ENCODE measurements at regions not wholly inside any gene's neighbourhood (a gene's known extent, or its start where the extent isn't known, plus 50 kb on each side); places are given as distances from the start of the nearest gene placed in this dataset.
A peak's percentile ranks its signal among the peaks of the same experiment; 100 is the strongest.

- Histone ChIP-seq H3K9ac (ENCODE audit: low read depth in 1 of 2, low read length in 2 of 2) (no peak overlapping the region), H3K4me1 (ENCODE audit: control insufficient read depth in 4 of 4, insufficient read depth in 4 of 4, low read length in 3 of 4) (peaks cover 0 to 4% (median 1%) of the 10 kb centered on the region in 4 donors), H3K4me3 (ENCODE audit: low read depth in 1 of 3, low read length in 3 of 3) (no peak overlapping the region), H3K36me3 (ENCODE audit: control insufficient read depth in 4 of 4, insufficient read depth in 3 of 4, low read depth in 1 of 4, low read length in 3 of 4) (no peaks in the 10 kb centered on the region), H3K9me3 (ENCODE audit: control insufficient read depth in 4 of 4, low read length in 3 of 4) (no peaks in the 10 kb centered on the region), H3K27me3 (ENCODE audit: control insufficient read depth in 4 of 4, insufficient read depth in 4 of 4, low read length in 3 of 4) (peaks cover 0 to 5% (median 1%) of the 10 kb centered on the region in 4 donors), H3K27ac (ENCODE audit: low read depth in 1 of 2, low read length in 2 of 2) (no peak overlapping the region)
- DNase-seq (ENCODE audit: low spot score) = no peak
- 87% methylated on average over 1 of the region's 1 CpG for WGBS
- no peak for TF ChIP-seq HNF4A (conservative IDR thresholded peaks at IDR 0.05)
- no peak for TF ChIP-seq CTCF (IDR thresholded peaks at IDR 0.05; ENCODE audit: low read depth, low read length, missing input control)
- TF ChIP-seq EGR1 (IDR thresholded peaks at IDR 0.05; ENCODE audit: low read depth in 2 of 2) = no peak
- TF ChIP-seq SP1 (IDR thresholded peaks at IDR 0.05) = no peak
- TF ChIP-seq HNF4G (IDR thresholded peaks at IDR 0.05) = no peak
- no peak for TF ChIP-seq FOXA2 (IDR thresholded peaks at IDR 0.05)
- no peak for TF ChIP-seq YY1 (IDR thresholded peaks at IDR 0.05)
- no peak for TF ChIP-seq GABPA (IDR thresholded peaks at IDR 0.05 in 1 of 2, conservative IDR thresholded peaks at IDR 0.05 in 1 of 2)
Observed at GRCh38 chr2:7419186-7419585, 502.0 kb downstream of the RNF144A start.

- 36% methylated on average over 1 of the region's 1 CpG for WGBS
- no peak for TF ChIP-seq REST (IDR thresholded peaks at IDR 0.05)
- TF ChIP-seq HNF4A (conservative IDR thresholded peaks at IDR 0.05) = peak in 1 of 2 donors; percentile 8
- no peak for TF ChIP-seq FOXA2 (IDR thresholded peaks at IDR 0.05)
- TF ChIP-seq RXRA (IDR thresholded peaks at IDR 0.05) = peak in 1 of 2 donors; percentile 13
- DNase-seq (ENCODE audit: low spot score) = no peak
Observed at GRCh38 chr2:7419814-7420311, 502.7 kb downstream of the RNF144A start.

GRCh38 chr2:7420530-7420929 is 503.3 kb downstream of the RNF144A start:
- no peak overlapping the region for H3K9ac ChIP-seq (ENCODE audit: low read depth in 1 of 2, low read length in 2 of 2)
- 78% methylated on average over 6 of the region's 6 CpGs for WGBS
- H3K27me3 ChIP-seq (ENCODE audit: control insufficient read depth in 4 of 4, insufficient read depth in 4 of 4, low read length in 3 of 4) = peaks cover 0 to 5% (median 1%) of the 10 kb centered on the region in 4 donors
- TF ChIP-seq FOXA2 (IDR thresholded peaks at IDR 0.05) (no peak), RAD21 (IDR thresholded peaks at IDR 0.05) (no peak), HNF4A (conservative IDR thresholded peaks at IDR 0.05) (no peak), HNF4G (IDR thresholded peaks at IDR 0.05) (no peak), YY1 (IDR thresholded peaks at IDR 0.05) (no peak)
- no peaks in the 10 kb centered on the region for H3K36me3 ChIP-seq (ENCODE audit: control insufficient read depth in 4 of 4, insufficient read depth in 3 of 4, low read depth in 1 of 4, low read length in 3 of 4)
- DNase-seq (ENCODE audit: low spot score) = no peak
- peaks cover 0 to 4% (median 1%) of the 10 kb centered on the region in 4 donors for H3K4me1 ChIP-seq (ENCODE audit: control insufficient read depth in 4 of 4, insufficient read depth in 4 of 4, low read length in 3 of 4)
- no peak overlapping the region for H3K27ac ChIP-seq (ENCODE audit: low read depth in 1 of 2, low read length in 2 of 2)
- H3K9me3 ChIP-seq (ENCODE audit: control insufficient read depth in 4 of 4, low read length in 3 of 4) = no peaks in the 10 kb centered on the region
- no peak overlapping the region for H3K4me3 ChIP-seq (ENCODE audit: low read depth in 1 of 3, low read length in 3 of 3)

More at GRCh38 chr2:7419814-7420311, 502.7 kb downstream of the RNF144A start:
- no peaks in the 10 kb centered on the region for H3K9me3 ChIP-seq (ENCODE audit: control insufficient read depth in 4 of 4, low read length in 3 of 4)
- H3K27ac ChIP-seq (ENCODE audit: low read depth in 1 of 2, low read length in 2 of 2) = no peak overlapping the region
- H3K36me3 ChIP-seq (ENCODE audit: control insufficient read depth in 4 of 4, insufficient read depth in 3 of 4, low read depth in 1 of 4, low read length in 3 of 4) = no peaks in the 10 kb centered on the region
- H3K4me1 ChIP-seq (ENCODE audit: control insufficient read depth in 4 of 4, insufficient read depth in 4 of 4, low read length in 3 of 4) = peaks cover 0 to 4% (median 1%) of the 10 kb centered on the region in 4 donors
- H3K4me3 ChIP-seq (ENCODE audit: low read depth in 1 of 3, low read length in 3 of 3) = no peak overlapping the region
- H3K27me3 ChIP-seq (ENCODE audit: control insufficient read depth in 4 of 4, insufficient read depth in 4 of 4, low read length in 3 of 4) = peaks cover 0 to 5% (median 1%) of the 10 kb centered on the region in 4 donors
- no peak overlapping the region for H3K9ac ChIP-seq (ENCODE audit: low read depth in 1 of 2, low read length in 2 of 2)
